ENCODE measurements at regions not wholly inside any gene's neighbourhood (a gene's known extent, or its start where the extent isn't known, plus 50 kb on each side); places are given as distances from the start of the nearest gene placed in this dataset.
A peak's percentile ranks its signal among the peaks of the same experiment; 100 is the strongest.

- Histone ChIP-seq H3K9me3 (ENCODE audit: control insufficient read depth, insufficient read depth, low read depth, low read length) (no peaks in the 10 kb centered on the region), H2AFZ (ENCODE audit: low read length) (no peak overlapping the region)
These were observed 324.3 kb downstream of the ZNF536 start for GRCh38 chr19:30696514-30696913.

GRCh38 chr19:30695171-30695875 lies 323.1 kb downstream of the ZNF536 start:
- Histone ChIP-seq H2AFZ (ENCODE audit: low read length) (no peak overlapping the region), H3K27me3 (ENCODE audit: control insufficient read depth, insufficient read depth, low read length) (peaks cover 11% of the 10 kb centered on the region), H4K20me1 (ENCODE audit: control insufficient read depth, extremely low read depth, insufficient read depth, low read length) (no peaks in the 10 kb centered on the region), H3K4me1 (ENCODE audit: control insufficient read depth, extremely low read depth, insufficient read depth, low read length) (no peaks in the 10 kb centered on the region), H3K36me3 (ENCODE audit: control insufficient read depth, insufficient read depth, low read length) (no peaks in the 10 kb centered on the region), H3K9me3 (ENCODE audit: control insufficient read depth, insufficient read depth, low read depth, low read length) (no peaks in the 10 kb centered on the region), H3K4me2 (ENCODE audit: extremely low read depth, insufficient read depth, low read length) (no peak overlapping the region), H3K9ac (ENCODE audit: insufficient read depth, low read length) (no peak overlapping the region), H3K79me2 (ENCODE audit: control insufficient read depth, insufficient read depth, low read length) (no peaks in the 10 kb centered on the region), H3K4me3 (replicated peaks in 1 of 4; ENCODE audit: control extremely low read depth in 1 of 4, insufficient read depth in 1 of 4, low read depth in 3 of 4, low read length in 4 of 4) (no peak overlapping the region), H3K27ac (ENCODE audit: insufficient read depth, low read length) (no peak overlapping the region)
- DNase-seq (ENCODE audit: low read depth in 2 of 2) = no peak
- no peak for TF ChIP-seq EZH2 (IDR thresholded peaks at IDR 0.05; ENCODE audit: low read length, missing control alignments)
- no peak for TF ChIP-seq CTCF (conservative IDR thresholded peaks at IDR 0.05 in 1 of 2, IDR thresholded peaks at IDR 0.05 in 1 of 2; ENCODE audit: low read depth in 1 of 2, low read length in 2 of 2)

More at GRCh38 chr19:30696514-30696913, 324.3 kb downstream of the ZNF536 start:
- no peak overlapping the region for H3K4me2 ChIP-seq (ENCODE audit: extremely low read depth, insufficient read depth, low read length)
- no peak overlapping the region for H3K27ac ChIP-seq (ENCODE audit: insufficient read depth, low read length)
- H3K79me2 ChIP-seq (ENCODE audit: control insufficient read depth, insufficient read depth, low read length) = no peaks in the 10 kb centered on the region
- H3K27me3 ChIP-seq (ENCODE audit: control insufficient read depth, insufficient read depth, low read length) = peaks cover 10% of the 10 kb centered on the region
- no peak overlapping the region for H3K4me3 ChIP-seq (replicated peaks in 1 of 4; ENCODE audit: control extremely low read depth in 1 of 4, insufficient read depth in 1 of 4, low read depth in 3 of 4, low read length in 4 of 4)
- H4K20me1 ChIP-seq (ENCODE audit: control insufficient read depth, extremely low read depth, insufficient read depth, low read length) = no peaks in the 10 kb centered on the region
- DNase-seq (ENCODE audit: low read depth in 2 of 2) = peak in 1 of 2 donors; percentile 39
- H3K36me3 ChIP-seq (ENCODE audit: control insufficient read depth, insufficient read depth, low read length) = no peaks in the 10 kb centered on the region
- H3K4me1 ChIP-seq (ENCODE audit: control insufficient read depth, extremely low read depth, insufficient read depth, low read length) = no peaks in the 10 kb centered on the region
- TF ChIP-seq CTCF (conservative IDR thresholded peaks at IDR 0.05 in 1 of 2, IDR thresholded peaks at IDR 0.05 in 1 of 2; ENCODE audit: low read depth in 1 of 2, low read length in 2 of 2) = peak; percentile 8 to 51
- TF ChIP-seq EZH2 (IDR thresholded peaks at IDR 0.05; ENCODE audit: low read length, missing control alignments) = no peak
- no peak overlapping the region for H3K9ac ChIP-seq (ENCODE audit: insufficient read depth, low read length)

GRCh38 chr19:30694156-30694755 lies 322.1 kb downstream of the ZNF536 start:
- no peak overlapping the region for H3K27ac ChIP-seq (ENCODE audit: insufficient read depth, low read length)
- H3K4me1 ChIP-seq (ENCODE audit: control insufficient read depth, extremely low read depth, insufficient read depth, low read length) = no peaks in the 10 kb centered on the region
- no peak for DNase-seq (ENCODE audit: low read depth in 2 of 2)
- no peaks in the 10 kb centered on the region for H3K9me3 ChIP-seq (ENCODE audit: control insufficient read depth, insufficient read depth, low read depth, low read length)
- H3K4me3 ChIP-seq (replicated peaks in 1 of 4; ENCODE audit: control extremely low read depth in 1 of 4, insufficient read depth in 1 of 4, low read depth in 3 of 4, low read length in 4 of 4) = no peak overlapping the region
- H3K36me3 ChIP-seq (ENCODE audit: control insufficient read depth, insufficient read depth, low read length) = no peaks in the 10 kb centered on the region
- no peak overlapping the region for H3K9ac ChIP-seq (ENCODE audit: insufficient read depth, low read length)
- H2AFZ ChIP-seq (ENCODE audit: low read length) = no peak overlapping the region
- peaks cover 11% of the 10 kb centered on the region for H3K27me3 ChIP-seq (ENCODE audit: control insufficient read depth, insufficient read depth, low read length)
- TF ChIP-seq EZH2 (IDR thresholded peaks at IDR 0.05; ENCODE audit: low read length, missing control alignments) = no peak
- TF ChIP-seq CTCF (conservative IDR thresholded peaks at IDR 0.05 in 1 of 2, IDR thresholded peaks at IDR 0.05 in 1 of 2; ENCODE audit: low read depth in 1 of 2, low read length in 2 of 2) = no peak
- H4K20me1 ChIP-seq (ENCODE audit: control insufficient read depth, extremely low read depth, insufficient read depth, low read length) = no peaks in the 10 kb centered on the region
- no peaks in the 10 kb centered on the region for H3K79me2 ChIP-seq (ENCODE audit: control insufficient read depth, insufficient read depth, low read length)
- H3K4me2 ChIP-seq (ENCODE audit: extremely low read depth, insufficient read depth, low read length) = no peak overlapping the region

All from fibroblast of lung (primary cell).